H1 (cell line): ENCODE measurements at regions not wholly inside any gene's neighbourhood (a gene's known extent, or its start where the extent isn't known, plus 50 kb on each side); places are given as distances from the start of the nearest gene placed in this dataset.

Experiments
- TF ChIP-seq, protein P1 (sequence below): fragments of 300-600 bp; sonication (generic); IDR thresholded peaks from 2 replicates; pipeline ENCODE4 v1.7.1; 2012; ENCODE audit warnings: low read length, moderate library complexity, mild to moderate bottlenecking, inconsistent platforms; ENCODE audit not compliant: insufficient replicate concordance

DNA sequence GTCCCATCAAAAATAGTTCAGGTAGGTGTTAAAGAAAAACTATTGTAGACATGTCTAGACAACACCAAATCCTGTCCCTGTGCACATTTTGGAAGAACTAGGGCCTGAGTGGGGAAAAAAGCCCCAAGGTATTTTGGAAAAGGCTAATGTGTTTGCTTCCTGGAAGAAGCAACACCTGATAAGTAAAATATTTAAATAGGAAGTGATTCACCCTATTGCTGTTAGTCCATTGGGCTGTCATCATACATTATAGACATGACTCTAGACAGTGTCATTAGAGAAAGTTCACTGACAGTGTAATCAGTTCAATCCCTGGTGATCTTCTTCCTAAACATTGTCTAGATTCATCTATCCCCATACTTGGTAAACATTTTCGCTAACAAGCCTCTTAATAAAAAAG is 465.3 kb downstream of the CBLN4 start (continued):
- TF ChIP-seq, protein P1, sequence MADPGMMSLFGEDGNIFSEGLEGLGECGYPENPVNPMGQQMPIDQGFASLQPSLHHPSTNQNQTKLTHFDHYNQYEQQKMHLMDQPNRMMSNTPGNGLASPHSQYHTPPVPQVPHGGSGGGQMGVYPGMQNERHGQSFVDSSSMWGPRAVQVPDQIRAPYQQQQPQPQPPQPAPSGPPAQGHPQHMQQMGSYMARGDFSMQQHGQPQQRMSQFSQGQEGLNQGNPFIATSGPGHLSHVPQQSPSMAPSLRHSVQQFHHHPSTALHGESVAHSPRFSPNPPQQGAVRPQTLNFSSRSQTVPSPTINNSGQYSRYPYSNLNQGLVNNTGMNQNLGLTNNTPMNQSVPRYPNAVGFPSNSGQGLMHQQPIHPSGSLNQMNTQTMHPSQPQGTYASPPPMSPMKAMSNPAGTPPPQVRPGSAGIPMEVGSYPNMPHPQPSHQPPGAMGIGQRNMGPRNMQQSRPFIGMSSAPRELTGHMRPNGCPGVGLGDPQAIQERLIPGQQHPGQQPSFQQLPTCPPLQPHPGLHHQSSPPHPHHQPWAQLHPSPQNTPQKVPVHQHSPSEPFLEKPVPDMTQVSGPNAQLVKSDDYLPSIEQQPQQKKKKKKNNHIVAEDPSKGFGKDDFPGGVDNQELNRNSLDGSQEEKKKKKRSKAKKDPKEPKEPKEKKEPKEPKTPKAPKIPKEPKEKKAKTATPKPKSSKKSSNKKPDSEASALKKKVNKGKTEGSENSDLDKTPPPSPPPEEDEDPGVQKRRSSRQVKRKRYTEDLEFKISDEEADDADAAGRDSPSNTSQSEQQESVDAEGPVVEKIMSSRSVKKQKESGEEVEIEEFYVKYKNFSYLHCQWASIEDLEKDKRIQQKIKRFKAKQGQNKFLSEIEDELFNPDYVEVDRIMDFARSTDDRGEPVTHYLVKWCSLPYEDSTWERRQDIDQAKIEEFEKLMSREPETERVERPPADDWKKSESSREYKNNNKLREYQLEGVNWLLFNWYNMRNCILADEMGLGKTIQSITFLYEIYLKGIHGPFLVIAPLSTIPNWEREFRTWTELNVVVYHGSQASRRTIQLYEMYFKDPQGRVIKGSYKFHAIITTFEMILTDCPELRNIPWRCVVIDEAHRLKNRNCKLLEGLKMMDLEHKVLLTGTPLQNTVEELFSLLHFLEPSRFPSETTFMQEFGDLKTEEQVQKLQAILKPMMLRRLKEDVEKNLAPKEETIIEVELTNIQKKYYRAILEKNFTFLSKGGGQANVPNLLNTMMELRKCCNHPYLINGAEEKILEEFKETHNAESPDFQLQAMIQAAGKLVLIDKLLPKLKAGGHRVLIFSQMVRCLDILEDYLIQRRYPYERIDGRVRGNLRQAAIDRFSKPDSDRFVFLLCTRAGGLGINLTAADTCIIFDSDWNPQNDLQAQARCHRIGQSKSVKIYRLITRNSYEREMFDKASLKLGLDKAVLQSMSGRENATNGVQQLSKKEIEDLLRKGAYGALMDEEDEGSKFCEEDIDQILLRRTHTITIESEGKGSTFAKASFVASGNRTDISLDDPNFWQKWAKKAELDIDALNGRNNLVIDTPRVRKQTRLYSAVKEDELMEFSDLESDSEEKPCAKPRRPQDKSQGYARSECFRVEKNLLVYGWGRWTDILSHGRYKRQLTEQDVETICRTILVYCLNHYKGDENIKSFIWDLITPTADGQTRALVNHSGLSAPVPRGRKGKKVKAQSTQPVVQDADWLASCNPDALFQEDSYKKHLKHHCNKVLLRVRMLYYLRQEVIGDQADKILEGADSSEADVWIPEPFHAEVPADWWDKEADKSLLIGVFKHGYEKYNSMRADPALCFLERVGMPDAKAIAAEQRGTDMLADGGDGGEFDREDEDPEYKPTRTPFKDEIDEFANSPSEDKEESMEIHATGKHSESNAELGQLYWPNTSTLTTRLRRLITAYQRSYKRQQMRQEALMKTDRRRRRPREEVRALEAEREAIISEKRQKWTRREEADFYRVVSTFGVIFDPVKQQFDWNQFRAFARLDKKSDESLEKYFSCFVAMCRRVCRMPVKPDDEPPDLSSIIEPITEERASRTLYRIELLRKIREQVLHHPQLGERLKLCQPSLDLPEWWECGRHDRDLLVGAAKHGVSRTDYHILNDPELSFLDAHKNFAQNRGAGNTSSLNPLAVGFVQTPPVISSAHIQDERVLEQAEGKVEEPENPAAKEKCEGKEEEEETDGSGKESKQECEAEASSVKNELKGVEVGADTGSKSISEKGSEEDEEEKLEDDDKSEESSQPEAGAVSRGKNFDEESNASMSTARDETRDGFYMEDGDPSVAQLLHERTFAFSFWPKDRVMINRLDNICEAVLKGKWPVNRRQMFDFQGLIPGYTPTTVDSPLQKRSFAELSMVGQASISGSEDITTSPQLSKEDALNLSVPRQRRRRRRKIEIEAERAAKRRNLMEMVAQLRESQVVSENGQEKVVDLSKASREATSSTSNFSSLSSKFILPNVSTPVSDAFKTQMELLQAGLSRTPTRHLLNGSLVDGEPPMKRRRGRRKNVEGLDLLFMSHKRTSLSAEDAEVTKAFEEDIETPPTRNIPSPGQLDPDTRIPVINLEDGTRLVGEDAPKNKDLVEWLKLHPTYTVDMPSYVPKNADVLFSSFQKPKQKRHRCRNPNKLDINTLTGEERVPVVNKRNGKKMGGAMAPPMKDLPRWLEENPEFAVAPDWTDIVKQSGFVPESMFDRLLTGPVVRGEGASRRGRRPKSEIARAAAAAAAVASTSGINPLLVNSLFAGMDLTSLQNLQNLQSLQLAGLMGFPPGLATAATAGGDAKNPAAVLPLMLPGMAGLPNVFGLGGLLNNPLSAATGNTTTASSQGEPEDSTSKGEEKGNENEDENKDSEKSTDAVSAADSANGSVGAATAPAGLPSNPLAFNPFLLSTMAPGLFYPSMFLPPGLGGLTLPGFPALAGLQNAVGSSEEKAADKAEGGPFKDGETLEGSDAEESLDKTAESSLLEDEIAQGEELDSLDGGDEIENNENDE, result no peak
- TF ChIP-seq, all 59 proteins: peak for 0
